M059J (cell line): ENCODE measurements at regions not wholly inside any gene's neighbourhood (a gene's known extent, or its start where the extent isn't known, plus 50 kb on each side); places are given as distances from the start of the nearest gene placed in this dataset.
A peak's percentile ranks its signal among the peaks of the same experiment; 100 is the strongest.

Experiments
- DNase-seq: peaks from one replicate; pipeline ENCODE4 v3.0.0-alpha.2; 2012; ENCODE audit warnings: low read depth

DNA sequence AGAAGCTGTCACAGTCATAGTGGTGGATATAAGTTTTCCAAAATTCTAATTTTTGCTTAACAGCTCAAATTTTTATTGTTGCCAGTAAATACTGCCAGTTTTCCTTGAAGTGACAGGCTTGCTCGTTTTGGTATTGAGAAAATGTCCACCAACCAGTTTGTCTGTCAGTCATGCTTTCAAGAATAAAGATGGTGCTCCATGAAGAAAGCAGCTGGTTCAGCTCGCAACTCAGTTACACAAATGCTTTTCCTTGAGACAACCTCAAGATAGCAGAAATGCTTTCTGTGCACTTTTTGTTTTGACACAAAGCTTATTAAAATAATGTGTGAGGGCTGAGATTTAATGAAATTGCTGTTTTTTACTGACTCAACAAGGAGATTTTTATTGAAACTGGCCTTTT, 135.7 kb downstream of the LRRC70 start:
- no peak for DNase-seq

DNA sequence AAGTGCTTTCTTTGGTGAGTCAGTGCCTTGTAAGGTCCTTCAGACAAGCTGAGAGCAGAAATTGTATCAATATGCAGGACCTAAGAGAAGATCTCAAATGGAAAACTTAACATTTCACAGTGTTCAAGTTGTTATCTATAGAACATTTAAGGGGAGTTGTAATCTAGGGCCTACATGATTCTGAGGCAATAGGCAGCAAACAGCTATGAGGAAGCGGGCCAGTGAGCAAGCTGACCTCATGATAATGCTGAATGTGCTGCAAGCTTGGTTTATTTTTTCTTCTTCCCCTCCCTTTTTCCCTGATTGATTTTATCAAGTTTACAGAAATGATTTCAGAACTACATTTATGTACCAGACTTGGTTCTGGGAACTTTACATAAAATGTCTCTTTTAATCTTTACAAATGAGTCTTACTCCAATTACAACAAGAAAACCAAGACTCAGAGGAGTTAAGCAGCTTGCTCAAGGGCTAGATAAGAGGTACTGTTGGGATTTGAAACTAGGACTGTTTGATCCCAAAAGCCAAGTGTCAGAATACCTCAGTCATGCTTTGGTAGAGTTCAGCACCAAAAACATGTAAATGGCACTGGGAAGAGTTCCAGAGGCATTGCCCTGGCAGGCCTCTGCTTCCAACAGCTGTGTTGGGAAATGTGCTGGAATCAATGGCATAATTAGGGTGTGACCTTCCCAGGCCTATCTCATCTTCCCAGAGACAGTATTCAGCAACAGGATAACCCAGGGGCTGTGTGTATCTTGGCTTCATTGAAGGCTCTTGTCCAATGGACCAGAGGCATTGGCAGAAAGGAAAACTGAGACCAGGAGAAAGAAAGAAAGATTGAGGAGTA, 130.1 kb downstream of the LRRC70 start:
- no peak for DNase-seq

DNA sequence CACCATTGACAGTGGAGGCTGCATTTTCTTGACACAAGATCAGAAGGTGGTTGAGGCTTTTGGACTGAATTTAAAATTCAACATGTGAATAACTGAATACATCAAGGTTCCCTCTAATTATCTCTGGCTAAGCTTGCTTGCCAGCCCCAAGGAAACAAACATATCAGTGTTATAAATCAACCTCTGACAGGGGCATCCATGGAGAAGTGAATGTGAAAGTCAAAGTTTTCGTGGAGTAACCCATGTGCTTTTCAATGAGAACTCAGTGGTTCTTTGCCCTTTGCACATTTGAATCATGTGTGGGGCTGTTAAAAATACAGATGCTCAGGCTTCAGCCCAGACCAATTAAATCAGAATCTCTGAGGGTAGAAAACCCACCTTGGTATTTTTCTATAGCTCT, 128.9 kb downstream of the LRRC70 start:
- no peak for DNase-seq

DNA sequence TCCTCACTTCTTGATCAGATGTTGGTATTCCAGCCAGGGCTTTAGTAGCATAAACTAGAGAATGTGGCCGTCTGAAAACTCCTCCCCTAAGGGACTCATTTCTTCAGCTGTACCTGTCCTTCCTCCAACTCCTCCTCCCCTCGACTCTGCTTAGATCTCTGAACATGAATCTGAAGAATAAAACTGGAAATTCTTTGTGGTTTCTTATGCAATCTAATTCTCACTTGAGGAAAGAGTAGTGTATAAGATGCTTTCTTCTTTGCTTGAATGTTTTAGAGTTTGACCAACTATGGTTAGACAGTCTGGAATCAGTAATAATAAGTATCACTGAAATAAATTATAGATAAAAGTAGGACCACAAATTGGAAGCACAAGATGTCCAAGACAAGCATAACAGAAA, 128.5 kb downstream of the LRRC70 start:
- DNase-seq = no peak

DNA sequence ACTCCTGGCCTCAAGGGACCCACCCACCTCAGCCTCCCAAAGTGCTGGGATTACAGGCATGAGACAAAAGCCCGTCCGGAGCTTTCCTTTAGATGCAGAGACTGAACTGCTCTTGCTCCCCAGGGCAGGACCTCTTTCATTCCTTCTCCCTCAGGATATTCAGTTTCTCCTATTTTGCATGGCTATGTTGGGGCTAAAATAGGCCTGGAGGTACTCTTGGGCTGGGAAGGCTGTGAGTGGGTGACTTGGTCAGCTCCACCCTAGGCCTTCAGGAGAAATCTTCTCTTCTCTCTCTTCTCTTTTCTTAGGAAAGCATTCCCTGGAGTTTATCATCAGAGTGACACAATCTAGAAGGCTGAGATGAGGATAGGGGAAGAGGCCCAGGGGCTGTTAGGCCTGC, 126.4 kb downstream of the LRRC70 start:
- no peak for DNase-seq

DNA sequence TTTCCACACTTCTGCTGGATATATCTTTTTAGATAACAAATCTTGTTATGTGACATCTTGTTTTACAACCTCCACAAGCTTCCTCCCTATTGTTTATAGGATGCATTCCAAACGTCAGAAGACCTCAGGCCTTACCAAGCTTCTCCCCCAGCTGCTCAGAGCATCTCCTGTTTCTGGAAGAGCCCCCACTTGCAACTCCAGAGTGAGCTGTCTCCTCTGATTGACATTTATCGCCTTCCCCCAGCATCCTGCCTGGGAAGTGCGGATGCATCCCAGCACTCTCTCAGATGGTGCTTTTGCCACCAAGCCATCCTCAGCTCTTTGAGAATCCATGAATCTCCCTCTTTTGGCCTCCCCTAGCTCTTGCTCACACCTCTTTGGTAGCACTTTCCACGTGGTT, 123.5 kb downstream of the LRRC70 start:
- no peak for DNase-seq

DNA sequence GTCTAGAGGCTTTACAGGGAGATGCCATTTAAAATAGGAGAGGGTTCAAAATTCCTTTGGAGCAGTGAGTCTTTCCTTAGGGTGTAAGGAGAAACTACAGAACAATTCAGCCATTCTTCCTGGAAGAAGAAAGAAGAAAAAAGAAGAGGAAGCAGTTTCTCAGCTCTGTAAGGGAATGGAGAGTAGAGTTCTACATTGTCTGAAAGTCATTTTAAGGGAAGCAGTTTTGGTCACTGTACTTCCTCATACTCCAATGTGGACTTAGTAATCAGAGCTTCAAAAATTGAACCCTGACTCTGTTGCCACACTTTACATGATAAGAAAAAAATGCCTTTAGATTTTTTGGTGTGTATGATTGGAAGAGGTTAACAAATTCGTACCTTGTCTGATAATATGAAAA, 122.4 kb downstream of the LRRC70 start:
- DNase-seq = no peak

DNA sequence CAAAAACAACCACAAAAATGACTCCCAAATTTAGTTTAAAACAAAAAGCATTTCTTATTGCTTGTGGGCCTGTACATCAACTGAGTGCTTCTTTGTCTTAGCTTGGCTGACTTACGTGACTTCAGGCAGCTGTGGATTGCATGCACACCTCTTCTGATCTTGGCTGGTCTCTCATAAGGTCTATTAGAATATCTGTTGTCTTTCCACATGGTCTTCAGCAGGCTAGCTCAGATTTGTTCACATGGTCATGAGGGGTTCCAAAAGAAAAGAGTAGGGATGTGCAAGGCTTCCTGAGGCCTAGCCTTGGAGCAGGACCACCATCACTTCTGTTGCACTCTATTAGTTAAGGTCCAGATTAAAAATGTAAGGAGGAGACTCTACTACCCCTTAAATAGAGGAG, 120.1 kb downstream of the LRRC70 start:
- DNase-seq = no peak

DNA sequence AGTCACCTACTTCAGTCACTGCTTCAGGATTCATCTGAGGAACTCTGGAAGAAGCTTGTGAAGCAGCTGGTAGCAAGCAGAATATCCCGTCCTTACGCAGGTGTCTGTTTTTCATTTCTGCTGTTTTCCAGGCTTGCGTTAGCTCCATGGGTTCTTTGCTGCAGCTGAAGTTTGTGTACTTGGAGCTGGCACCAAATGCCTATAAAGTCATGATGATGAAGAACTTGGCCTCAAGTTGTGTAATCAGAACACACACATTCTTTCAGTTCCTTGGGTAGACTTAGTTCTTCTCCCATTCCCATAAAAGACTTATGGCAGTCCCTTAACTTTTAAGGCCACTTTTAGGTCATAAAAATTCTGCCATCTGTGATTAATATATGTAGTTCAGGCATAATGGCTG, 116.7 kb downstream of the LRRC70 start:
- no peak for DNase-seq

DNA sequence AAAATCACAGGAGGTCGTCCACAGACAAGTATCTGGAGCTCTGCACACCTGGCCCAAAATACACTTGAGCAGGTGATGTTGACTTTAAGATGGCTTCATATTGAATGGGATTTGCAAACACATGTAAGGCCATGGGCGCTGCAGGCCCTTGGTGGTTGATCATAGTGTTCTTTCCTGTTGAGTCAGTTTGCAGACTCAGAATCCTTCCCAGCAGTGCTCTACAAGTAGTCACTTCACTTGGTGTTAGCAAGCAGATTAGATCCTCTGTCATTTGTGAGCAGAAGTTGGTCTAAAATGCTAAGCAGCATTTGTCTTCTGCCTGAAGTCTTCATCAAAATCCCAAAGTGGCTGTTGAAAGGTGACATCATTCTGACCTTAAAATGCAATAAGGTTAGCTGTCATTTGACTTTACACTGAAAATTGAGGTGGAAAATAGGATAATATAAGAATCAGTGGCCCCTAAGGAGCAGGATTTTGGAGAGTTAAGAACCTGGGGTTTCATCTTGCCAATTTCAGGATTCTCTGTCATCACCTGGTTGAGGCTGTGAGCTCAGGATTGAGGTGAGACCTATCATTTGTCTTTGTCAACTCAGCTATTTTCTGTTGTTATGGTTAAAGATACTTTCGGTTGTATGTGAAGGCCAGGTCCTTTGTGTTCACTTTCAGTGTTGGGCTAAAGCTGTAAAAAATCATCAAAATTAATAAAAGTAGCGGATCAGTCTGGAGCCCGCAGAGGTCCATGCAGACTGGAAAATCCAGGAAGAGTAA, 114.5 kb downstream of the LRRC70 start:
- DNase-seq = no peak

DNA sequence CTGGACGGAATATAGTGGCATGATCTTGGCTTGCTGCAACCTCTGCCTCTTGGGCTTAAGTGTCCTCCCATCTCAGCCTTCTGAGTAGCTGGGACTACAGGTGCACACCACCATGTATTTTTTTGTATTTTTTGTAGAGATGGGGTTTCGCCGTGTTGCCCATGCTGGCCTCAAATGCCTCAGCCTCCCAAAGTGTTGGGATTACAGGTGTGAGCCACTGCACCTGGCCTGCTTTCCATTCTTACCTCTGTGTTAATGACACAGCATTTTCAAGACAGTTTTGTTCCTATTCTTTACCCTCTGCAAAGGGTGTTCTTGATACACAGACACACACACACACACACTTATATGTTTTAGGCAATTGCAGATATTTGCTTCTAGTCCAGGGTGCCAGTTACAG, 113.3 kb downstream of the LRRC70 start:
- no peak for DNase-seq

DNA sequence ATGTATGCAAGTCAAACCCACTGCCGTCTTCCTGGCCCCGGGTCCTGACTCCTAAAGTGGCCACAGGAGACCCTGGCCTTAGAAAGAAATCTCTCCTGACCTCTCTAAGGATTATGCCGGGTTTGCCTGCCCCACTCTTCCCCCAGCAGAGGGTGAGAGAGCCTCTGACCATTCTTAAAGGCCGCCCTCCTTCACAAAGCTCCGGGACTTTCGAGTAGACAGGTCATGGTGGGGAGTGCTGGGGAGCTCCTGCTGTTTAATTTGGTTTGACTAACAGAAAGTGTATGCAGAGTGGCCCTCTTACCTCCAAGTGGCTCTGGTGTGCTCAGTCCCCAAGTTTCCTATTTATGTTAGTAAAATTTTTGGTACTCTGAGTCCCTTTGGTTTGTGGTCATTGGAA, 111.8 kb downstream of the LRRC70 start:
- no peak for DNase-seq

DNA sequence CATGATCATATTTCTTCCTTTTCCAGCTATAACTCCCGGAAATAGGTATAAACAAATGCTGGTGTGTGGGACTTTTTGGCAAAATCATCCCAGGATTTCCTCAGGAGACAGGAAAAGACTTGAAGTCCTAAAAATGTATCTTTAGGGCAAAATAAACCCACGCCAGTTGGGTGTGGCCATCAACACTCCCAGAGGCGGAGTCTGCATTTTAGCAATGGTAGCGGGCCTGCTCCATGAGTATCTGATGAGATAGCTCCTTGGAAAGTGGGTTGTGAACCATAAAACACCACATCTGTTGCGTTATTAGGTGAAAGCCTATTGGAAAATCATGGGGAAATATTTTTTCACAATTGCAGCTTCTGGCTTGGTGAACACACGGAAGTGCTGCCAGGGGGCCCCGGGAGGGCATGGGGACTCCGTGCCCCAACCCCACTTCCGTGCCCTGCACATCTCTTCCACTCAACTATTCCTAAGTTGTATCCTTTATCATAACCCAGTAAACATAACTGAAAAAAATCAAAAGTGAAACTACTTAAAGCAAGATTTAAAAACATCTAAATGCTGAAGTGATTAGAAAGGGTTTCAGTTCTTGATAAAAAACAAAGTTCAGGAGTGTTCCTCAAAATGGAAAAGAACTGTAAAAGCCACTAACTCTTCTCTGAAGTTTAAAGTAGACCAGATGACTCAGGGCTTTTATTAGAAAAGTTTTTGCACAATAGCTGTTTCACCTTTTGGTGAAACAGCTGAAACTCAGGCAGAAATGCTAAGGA, 111.2 kb downstream of the LRRC70 start:
- peak; percentile 7 for DNase-seq

DNA sequence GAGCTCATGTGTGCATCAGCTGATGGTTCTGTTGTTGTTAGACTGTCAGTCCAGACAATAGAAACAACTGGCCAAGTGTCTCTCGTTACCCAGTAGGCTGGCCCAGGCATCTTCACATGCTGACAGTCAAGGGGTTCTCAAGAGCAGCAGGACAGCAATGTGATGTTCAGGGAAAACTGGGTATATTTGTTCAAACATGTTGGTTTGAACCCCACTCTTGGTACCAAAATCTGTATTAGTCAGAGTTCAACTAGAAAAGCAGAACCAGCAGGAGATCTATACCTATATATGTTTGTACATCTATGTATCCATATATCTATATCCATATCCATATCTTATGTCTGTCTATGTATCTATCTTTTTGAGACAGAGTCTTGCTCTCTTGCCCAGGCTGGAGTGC, 108.1 kb downstream of the LRRC70 start:
- no peak for DNase-seq

DNA sequence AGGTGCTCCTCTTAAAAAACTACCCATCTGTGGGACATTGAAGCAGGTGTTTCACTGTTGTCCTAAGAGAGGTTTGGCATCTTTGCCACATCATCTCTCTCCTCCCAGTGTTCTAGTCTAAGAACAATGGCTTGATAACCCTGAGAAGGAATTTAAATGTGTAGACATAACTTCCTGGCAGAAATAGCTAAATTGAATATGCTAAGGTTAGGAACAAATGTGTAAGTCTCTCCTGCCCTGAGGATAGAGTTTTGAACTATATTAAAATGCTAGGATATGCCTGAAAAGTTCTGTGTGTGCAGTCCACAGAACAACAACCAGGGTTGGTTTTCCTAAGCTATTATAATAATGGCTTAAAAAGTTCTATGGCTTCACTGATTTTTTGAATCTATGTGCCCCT, 106.6 kb downstream of the LRRC70 start:
- DNase-seq = no peak

DNA sequence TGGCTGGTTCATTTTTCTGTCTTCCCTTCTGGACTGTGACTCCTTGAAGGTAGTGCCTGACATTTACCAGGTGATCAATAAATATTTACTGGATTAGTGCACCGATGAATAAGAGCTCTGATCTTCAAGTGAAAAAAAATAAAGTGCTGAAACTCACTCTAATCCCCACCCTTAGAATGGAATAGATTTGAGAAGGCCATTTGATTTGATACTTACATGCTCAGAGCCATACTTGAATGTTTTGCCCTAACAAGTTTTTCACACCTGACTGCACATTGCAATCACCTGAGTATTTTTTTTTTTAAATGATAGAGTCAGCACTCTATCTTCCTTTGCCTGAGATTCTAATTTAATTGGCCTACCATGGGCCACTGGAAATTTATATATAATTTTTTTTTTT, 105.7 kb downstream of the LRRC70 start:
- no peak for DNase-seq

DNA sequence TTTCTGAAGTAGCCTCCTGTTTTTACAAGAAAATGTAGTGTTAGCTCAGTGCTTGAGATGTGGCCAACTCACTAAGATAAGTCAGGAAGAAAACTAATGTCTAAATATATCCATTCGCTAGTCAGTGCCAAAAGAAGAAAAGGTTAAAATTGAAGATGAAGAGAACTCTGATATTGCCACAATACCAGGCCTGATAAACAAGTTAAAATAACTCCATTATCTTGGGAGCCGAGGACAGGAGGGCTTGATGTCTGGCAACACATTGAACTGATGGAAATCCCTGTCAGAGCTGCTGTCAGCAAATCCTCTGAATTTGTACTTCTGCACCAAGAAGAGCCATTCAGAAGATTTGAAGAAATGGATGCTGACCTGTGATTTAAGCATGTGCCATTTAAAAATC, 103.4 kb downstream of the LRRC70 start:
- no peak for DNase-seq

DNA sequence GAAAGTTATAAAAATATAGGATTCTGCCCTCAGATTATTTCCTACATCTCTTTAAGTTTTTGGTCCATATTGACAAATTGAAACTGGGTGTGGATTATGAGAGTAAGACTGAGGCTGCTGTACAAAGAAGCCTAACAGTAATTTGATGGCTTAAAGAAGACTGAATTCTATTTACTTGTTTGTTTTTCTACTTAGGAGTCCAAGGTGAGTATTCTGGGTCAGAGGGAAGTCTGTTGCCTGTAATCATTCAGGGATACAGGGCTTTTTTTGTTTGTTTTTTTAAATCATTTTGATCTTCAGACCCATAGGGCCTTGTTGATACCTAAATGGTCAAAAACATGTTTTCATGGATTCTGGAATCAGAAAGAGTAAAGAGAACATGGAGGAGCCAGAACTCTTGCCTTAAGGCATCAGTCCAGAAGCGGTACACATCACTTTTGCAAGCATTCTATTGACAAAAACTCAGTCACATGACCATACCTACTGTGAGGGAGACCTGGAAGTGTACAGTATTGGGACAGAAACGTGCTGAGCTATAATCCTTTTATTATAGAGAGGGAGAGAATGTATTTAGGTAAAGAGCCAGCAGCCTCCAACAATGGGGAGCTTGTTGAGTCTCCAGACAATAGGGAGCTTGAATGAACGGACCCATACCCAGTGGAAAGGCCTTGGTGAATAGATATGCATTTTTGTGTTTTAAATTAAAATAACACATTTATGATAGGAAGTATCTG, 102.7 kb downstream of the LRRC70 start:
- DNase-seq = no peak

DNA sequence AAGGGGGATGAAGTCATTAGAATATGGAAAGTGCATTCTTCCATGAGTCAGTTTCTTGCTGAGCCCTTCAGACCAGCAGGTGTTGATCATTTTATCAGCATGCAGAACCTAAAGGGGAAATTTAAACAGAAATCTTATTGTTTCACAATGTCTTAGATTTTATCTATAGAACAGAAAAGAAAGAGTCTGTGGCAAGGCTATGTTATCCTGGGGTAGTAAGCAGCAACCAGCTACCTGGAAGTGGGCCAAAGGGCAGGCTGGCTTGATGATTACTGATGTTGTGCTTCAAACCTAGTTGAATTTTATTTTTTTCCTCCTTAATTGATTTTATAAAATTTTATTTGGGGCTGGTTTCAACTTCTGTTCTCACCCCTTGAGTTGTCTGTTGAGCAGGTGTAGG, 101.5 kb downstream of the LRRC70 start:
- DNase-seq = no peak
